ENCODE measurements at regions not wholly inside any gene's neighbourhood (a gene's known extent, or its start where the extent isn't known, plus 50 kb on each side); places are given as distances from the start of the nearest gene placed in this dataset.

DNA sequence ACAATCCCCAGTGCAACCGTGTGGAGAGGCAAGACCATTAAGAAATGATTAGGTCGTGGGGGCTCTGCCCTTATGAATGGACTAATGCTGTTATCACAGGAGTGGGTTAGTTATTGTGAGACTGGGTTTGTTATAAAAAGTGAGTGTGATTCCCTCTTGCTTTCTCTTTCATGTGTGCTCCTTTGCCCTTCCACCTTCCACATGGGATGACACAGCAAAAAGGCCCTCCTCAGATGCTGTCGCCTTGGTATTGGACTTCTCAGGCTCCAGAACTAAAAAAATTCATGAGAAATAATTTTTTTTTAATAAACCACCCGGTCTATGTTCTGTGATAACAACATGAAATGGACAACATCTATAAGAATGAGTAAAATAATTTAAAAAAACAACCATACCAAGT is 136.1 kb upstream of the PCBD1 start:
- in situ Hi-C loops (cut with MboI; ENCODE audit: low sequenced_read_pairs, unreplicated experiment), result no loop called here
- no peak for TF ChIP-seq CTCF (IDR thresholded peaks at IDR 0.05; ENCODE audit: borderline replicate concordance, control extremely low read depth, extremely low read depth, insufficient read depth, missing control alignments)
- DNase-seq (ENCODE audit: low spot score), result no peak

- no peak for DNase-seq (ENCODE audit: low spot score)
- no peak for TF ChIP-seq CTCF (IDR thresholded peaks at IDR 0.05; ENCODE audit: borderline replicate concordance, control extremely low read depth, extremely low read depth, insufficient read depth, missing control alignments)
- in situ Hi-C loops (cut with MboI; ENCODE audit: low sequenced_read_pairs, unreplicated experiment), result no loop called here
Observed at GRCh38 chr10:71025535-71025934, 137.2 kb upstream of the PCBD1 start.

- DNase-seq (ENCODE audit: low spot score), result no peak
- in situ Hi-C loops (cut with MboI; ENCODE audit: low sequenced_read_pairs, unreplicated experiment), result no loop called here
- TF ChIP-seq CTCF (IDR thresholded peaks at IDR 0.05; ENCODE audit: borderline replicate concordance, control extremely low read depth, extremely low read depth, insufficient read depth, missing control alignments), result no peak
Observed at GRCh38 chr10:71028066-71028465, 139.7 kb upstream of the PCBD1 start.

GRCh38 chr10:71029411-71029892 is 141.1 kb upstream of the PCBD1 start:
- in situ Hi-C loops (cut with MboI; ENCODE audit: low sequenced_read_pairs, unreplicated experiment), result no loop called here
- no peak for TF ChIP-seq CTCF (IDR thresholded peaks at IDR 0.05; ENCODE audit: borderline replicate concordance, control extremely low read depth, extremely low read depth, insufficient read depth, missing control alignments)
- DNase-seq (ENCODE audit: low spot score), result no peak

- no peak for DNase-seq (ENCODE audit: low spot score)
- in situ Hi-C loops (cut with MboI; ENCODE audit: low sequenced_read_pairs, unreplicated experiment), result no loop called here
- TF ChIP-seq CTCF (IDR thresholded peaks at IDR 0.05; ENCODE audit: borderline replicate concordance, control extremely low read depth, extremely low read depth, insufficient read depth, missing control alignments), result no peak
Observed at GRCh38 chr10:71029907-71030306, 141.5 kb upstream of the PCBD1 start.

- DNase-seq (ENCODE audit: low spot score), result no peak
- TF ChIP-seq CTCF (IDR thresholded peaks at IDR 0.05; ENCODE audit: borderline replicate concordance, control extremely low read depth, extremely low read depth, insufficient read depth, missing control alignments), result no peak
- in situ Hi-C loops (cut with MboI; ENCODE audit: low sequenced_read_pairs, unreplicated experiment), result no loop called here
Observed at GRCh38 chr10:71031026-71031425, 142.7 kb upstream of the PCBD1 start.

GRCh38 chr10:71031603-71032002 is 143.2 kb upstream of the PCBD1 start:
- no peak for DNase-seq (ENCODE audit: low spot score)
- in situ Hi-C loops (cut with MboI; ENCODE audit: low sequenced_read_pairs, unreplicated experiment), result no loop called here

More at GRCh38 chr10:71031603-71032002, 143.2 kb upstream of the PCBD1 start:
- TF ChIP-seq CTCF (IDR thresholded peaks at IDR 0.05; ENCODE audit: borderline replicate concordance, control extremely low read depth, extremely low read depth, insufficient read depth, missing control alignments), result no peak

All from GM13976 (cell line).